GM10266 (cell line): ENCODE measurements at regions not wholly inside any gene's neighbourhood (a gene's known extent, or its start where the extent isn't known, plus 50 kb on each side); places are given as distances from the start of the nearest gene placed in this dataset.

Experiments
- DNase-seq: peaks from one replicate; pipeline ENCODE4 v3.0.0; 2012; ENCODE audit errors: extremely low spot score
- TF ChIP-seq, protein P1 (sequence below): IDR thresholded peaks from 2 replicates; pipeline ENCODE4 v1.5.1; 2012; ENCODE audit warnings: mild to moderate bottlenecking, low read depth; ENCODE audit not compliant: control insufficient read depth, insufficient read depth; ENCODE audit errors: missing control alignments

DNA sequence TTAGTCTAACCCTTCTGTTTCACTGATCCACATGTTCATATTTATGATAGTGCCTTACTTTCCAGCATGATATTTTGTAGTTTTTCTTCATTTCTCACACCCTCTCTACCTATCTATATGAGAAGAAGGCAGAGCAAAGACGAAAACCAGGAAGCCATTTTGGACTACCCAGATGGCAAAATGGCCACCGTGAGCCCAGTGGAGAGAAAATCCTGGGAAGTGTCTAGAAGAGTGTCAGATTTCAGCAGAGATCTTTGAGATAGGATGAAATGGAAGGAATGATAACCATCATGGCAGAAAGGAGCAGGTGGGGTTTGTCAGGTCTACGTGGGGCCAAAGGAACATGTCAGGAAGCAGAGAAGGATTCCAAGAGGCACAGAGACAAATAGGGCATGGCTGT is 84.0 kb upstream of the MYCN start:
- DNase-seq, result no peak

DNA sequence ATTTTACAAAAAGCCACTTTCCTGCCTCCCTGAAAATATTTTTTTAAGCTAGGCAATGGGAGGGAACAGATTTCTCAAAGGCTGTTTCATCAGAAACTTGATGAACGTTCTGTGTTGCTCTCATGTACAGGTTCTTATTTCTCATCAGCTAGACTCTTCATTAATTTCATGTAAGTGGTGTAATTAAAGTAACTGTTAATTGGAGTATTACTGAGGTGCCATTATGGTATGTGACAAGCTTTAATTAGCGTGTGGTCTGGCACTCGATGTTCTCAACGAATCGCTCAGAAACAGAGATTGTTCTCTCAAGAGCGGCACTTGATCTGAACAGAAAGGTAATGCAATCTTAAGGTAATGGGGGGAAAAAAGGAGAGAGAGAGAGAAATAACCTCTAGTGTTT is 81.9 kb upstream of the MYCN start:
- no peak for DNase-seq
- TF ChIP-seq, protein P1, sequence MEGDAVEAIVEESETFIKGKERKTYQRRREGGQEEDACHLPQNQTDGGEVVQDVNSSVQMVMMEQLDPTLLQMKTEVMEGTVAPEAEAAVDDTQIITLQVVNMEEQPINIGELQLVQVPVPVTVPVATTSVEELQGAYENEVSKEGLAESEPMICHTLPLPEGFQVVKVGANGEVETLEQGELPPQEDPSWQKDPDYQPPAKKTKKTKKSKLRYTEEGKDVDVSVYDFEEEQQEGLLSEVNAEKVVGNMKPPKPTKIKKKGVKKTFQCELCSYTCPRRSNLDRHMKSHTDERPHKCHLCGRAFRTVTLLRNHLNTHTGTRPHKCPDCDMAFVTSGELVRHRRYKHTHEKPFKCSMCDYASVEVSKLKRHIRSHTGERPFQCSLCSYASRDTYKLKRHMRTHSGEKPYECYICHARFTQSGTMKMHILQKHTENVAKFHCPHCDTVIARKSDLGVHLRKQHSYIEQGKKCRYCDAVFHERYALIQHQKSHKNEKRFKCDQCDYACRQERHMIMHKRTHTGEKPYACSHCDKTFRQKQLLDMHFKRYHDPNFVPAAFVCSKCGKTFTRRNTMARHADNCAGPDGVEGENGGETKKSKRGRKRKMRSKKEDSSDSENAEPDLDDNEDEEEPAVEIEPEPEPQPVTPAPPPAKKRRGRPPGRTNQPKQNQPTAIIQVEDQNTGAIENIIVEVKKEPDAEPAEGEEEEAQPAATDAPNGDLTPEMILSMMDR, result no peak

More for the DNA sequence above, 84.0 kb upstream of the MYCN start:
- TF ChIP-seq, protein P1, result no peak

DNA sequence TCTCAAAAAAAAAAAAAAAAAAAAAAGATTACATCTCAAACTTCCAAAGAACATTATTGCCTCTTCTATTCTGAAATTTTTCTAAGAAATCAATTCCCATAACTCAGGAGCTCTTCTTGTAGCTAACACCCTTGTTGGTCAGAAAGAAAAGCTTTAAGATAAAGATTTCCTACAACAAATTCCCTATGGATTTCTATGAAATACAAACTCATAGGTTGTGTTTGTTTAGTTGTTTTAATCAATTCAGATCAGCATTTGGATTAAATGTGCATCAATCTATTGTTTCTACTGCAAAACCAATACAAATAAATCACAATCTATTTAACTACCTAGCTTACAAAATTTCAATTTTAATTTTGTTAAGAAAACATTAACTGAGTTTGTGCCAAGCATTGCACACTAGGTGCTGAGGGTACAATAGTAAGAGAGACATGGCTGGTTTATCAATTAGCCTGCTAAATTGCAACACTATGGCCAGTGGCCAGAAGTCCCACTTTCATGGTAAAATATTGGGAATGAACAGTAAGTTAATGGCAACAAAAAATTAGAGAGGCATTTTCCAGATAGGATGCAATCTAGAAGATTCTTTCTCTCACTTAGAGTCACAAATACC is 80.2 kb upstream of the MYCN start:
- DNase-seq, result no peak
- TF ChIP-seq, protein P1, result no peak

DNA sequence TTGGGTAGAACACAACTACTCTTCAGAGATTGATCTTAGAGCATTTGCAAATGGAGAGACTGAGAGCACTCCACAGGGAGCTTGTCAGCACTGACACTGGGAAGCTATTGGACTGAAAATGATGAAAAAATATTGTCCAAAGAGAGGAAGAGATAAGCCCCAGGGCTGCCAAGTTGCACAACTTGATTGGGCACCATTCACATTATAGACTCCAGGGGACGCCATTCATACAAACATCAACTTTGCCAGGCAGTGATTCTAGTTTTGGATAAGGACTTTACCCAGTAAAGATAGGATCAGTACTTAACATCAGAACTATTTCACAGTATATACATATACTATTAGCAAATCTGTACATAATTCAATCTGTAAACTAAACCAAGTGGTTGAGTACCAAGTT is 79.6 kb upstream of the MYCN start:
- TF ChIP-seq, protein P1, result no peak
- no peak for DNase-seq

DNA sequence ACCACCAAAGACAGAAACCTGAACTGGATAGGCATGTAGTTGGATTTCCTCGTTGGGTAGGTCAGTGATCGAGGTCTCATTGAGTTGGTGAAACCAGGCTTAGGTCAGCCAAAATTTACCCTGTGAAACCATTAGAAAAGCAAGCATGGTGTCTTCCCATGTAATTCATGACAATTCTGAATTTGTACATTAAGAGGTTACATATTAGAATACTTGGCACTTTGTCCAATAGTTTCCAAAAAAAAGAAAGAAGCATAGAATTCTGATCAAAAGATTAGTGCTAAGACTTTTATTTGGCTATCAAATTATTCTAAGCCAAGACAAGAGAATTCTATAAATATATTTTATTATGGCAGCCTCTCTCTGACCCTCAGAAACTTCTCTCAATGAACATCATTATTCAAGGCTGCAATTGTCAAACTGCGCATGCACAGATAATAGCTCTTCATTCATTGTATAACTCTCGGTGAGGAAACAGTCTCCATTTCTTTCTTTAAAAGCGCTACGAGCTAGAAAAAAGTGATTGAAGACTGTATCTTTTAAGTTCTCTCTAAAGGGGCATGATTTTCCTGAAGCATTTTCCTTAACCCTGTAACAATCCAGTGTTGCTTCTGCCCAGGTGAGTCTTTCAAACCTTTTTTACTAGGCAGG is 79.1 kb upstream of the MYCN start:
- no peak for DNase-seq
- TF ChIP-seq, protein P1, result no peak

DNA sequence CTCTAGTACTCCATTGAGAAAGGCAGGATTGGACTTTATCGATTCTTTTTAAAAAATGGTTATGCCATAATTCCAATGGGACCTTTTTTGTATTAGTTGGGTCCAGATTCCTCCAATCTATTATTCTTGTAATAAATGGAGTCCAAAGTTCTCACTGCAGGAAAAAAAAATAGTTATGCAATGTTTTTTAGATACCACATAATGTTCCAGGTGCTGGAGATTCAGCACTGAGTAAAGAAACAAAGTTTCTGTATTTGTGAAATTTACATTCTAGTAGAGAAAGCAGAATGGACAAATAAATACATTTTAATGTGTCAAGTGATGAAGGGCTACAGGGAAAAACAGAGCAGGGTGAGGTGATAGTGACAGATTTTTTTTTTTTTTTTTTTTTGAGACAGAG is 78.5 kb upstream of the MYCN start:
- TF ChIP-seq, protein P1, result no peak

DNA sequence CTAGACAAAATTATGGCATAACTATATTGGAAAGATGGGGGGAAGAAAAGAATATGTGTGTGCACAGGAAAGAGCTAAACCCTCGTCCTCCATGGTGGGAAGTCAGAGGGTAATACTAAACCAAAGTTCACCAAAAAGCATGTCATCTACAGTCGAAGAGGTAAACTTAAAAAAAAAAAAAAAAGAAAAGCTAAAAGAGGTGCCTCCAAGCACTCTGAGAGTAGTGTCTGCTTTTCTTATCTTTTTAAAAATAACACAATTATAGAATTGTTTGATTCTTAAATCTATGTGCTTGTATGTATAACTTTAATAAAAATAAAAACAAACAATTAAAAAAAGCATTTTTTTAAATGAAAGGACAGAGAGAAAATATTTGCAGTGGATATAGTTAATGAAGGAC is 77.3 kb upstream of the MYCN start:
- TF ChIP-seq, protein P1, result no peak
- no peak for DNase-seq

More for the DNA sequence above, 78.5 kb upstream of the MYCN start:
- DNase-seq, result no peak
